DOHH2 (cell line): ENCODE measurements at regions not wholly inside any gene's neighbourhood (a gene's known extent, or its start where the extent isn't known, plus 50 kb on each side); places are given as distances from the start of the nearest gene placed in this dataset.

Experiments used
- EZH2phosphoT487 ChIP-seq: fragments of 200-600 bp; sonication (generic); IDR thresholded peaks from 2 replicates; pipeline ENCODE4 v1.6.1; 2017; ENCODE audit warnings: borderline replicate concordance, mild to moderate bottlenecking, antibody characterized with exemption, low read length, moderate library complexity, mixed read lengths
- TF ChIP-seq, protein P1 (sequence below): fragments of 200-600 bp; sonication (generic); IDR thresholded peaks from one replicate; pipeline ENCODE4 v1.5.1; 2014; ENCODE audit warnings: antibody characterized with exemption, mild to moderate bottlenecking, low read depth, low read length; ENCODE audit not compliant: poor library complexity, severe bottlenecking

- TF ChIP-seq, protein P1, sequence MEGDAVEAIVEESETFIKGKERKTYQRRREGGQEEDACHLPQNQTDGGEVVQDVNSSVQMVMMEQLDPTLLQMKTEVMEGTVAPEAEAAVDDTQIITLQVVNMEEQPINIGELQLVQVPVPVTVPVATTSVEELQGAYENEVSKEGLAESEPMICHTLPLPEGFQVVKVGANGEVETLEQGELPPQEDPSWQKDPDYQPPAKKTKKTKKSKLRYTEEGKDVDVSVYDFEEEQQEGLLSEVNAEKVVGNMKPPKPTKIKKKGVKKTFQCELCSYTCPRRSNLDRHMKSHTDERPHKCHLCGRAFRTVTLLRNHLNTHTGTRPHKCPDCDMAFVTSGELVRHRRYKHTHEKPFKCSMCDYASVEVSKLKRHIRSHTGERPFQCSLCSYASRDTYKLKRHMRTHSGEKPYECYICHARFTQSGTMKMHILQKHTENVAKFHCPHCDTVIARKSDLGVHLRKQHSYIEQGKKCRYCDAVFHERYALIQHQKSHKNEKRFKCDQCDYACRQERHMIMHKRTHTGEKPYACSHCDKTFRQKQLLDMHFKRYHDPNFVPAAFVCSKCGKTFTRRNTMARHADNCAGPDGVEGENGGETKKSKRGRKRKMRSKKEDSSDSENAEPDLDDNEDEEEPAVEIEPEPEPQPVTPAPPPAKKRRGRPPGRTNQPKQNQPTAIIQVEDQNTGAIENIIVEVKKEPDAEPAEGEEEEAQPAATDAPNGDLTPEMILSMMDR, result no peak
- TF ChIP-seq EZH2phosphoT487, result no peak
Measured at GRCh38 chr4:132383571-132384199, 765.4 kb upstream of the PCDH10 start.
